Activated CD8-positive, alpha-beta T cell treated with anti-CD3 and anti-CD28 coated beads, Interleukin-2, amount 10 ng/mL, durations not matched to agents 7 days and 5 days (primary cell): ENCODE measurements at regions not wholly inside any gene's neighbourhood (a gene's known extent, or its start where the extent isn't known, plus 50 kb on each side); places are given as distances from the start of the nearest gene placed in this dataset.
"Not testable (repeated sequence)": the region's sequence is repeated elsewhere in the genome, so short reads cannot be mapped to it uniquely, and the experiment has no call there.

Experiments
- ATAC-seq: fragments of 150-1000 bp; cut with Tn5 transposase; one replicate; pipeline ENCODE4 v1.10.0; 2021; ENCODE audit warnings: moderate library complexity
- CTCF ChIA-PET: fragments of 350-600 bp; sonication (Branson Sonifier 250); formaldehyde crosslinking; loops from one replicate; lab custom pipeline; 2021; ENCODE audit warnings: antibody characterized with exemption; lab: Charles Lee
- POLR2A ChIA-PET: fragments of 350-600 bp; sonication (Branson Sonifier 250); formaldehyde crosslinking; loops from one replicate; lab custom pipeline; 2021; ENCODE audit warnings: antibody characterized with exemption; lab: Charles Lee
- DNase-seq: peaks from one replicate; pipeline ENCODE4 v3.0.0-alpha.2; 2020
- H3K27ac Mint-ChIP-seq: one replicate; pipeline ENCODE4 v1.8.0; 2021; ENCODE audit warnings: mild to moderate bottlenecking, mixed read lengths
- H3K27me3 Mint-ChIP-seq: one replicate; pipeline ENCODE4 v1.8.0; 2021; ENCODE audit warnings: low read depth, mixed read lengths
- H3K36me3 Mint-ChIP-seq: one replicate; pipeline ENCODE4 v1.8.0; 2021; ENCODE audit warnings: low read depth, mixed read lengths
- H3K4me1 Mint-ChIP-seq: one replicate; pipeline ENCODE4 v1.8.0; 2021; ENCODE audit warnings: low read depth, mixed read lengths
- H3K4me3 Mint-ChIP-seq: one replicate; pipeline ENCODE4 v1.8.0; 2021; ENCODE audit warnings: mild to moderate bottlenecking, mixed read lengths
- H3K9me3 Mint-ChIP-seq: one replicate; pipeline ENCODE4 v1.8.0; 2022; ENCODE audit warnings: mixed read lengths; ENCODE audit not compliant: insufficient read depth

DNA sequence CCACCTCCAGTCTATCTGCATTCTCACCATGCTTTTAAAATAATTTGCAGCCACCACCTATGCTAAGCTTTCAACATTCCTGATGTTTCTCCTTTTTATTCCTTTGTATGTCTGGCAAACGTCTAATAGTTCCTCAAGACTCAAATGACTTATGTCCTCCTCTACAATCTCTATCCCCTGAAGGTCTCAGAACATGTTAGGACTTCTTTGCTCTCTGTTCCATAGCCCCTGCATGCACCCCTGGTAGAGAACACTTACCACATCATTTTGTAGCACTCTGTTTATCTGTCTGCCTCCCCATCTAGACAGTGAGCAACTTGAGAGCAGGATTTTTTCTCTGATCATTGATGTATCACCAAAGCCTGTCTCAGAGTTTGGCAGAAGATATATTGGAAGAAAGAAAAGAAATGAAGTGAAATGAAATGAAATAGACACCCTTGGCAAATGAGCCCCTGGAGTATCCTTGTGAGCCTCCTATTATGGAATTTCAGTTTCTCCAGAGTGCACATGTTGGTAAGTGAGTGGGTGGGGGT, 1231.2 kb upstream of the FLRT2 start:
- Mint-ChIP-seq H3K27ac (no peak overlapping the region), H3K4me3 (no peak overlapping the region), H3K9me3 (peaks cover 6% of the 10 kb centered on the region), H3K4me1 (no peaks in the 10 kb centered on the region), H3K27me3 (no peaks in the 10 kb centered on the region), H3K36me3 (no peaks in the 10 kb centered on the region)
- DNase-seq, result no peak
- ATAC-seq, result no peak
- POLR2A ChIA-PET, result no interaction called here
- CTCF ChIA-PET, result no interaction called here

DNA sequence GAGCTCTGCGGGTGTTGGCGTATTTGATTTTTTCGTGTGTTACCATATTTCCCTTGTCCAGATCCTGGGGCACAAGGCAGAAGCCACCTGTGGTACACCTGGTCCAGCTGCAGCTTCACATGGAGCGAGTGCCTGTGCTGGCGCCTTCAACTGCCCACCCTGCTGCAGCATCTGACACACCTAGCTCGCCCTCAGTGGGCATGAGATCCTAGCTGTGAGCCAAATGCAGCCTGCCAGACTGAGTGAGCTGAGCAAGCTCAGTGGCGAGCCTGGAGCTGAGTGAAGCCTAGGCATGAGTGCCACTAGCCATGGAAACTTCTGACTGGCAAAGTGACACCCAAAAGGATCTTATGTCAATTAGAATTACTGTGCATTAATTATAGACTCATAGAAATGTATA, 1226.8 kb upstream of the FLRT2 start:
- H3K27me3 Mint-ChIP-seq, result no peaks in the 10 kb centered on the region
- POLR2A ChIA-PET, result no interaction called here
- CTCF ChIA-PET, result no interaction called here

DNA sequence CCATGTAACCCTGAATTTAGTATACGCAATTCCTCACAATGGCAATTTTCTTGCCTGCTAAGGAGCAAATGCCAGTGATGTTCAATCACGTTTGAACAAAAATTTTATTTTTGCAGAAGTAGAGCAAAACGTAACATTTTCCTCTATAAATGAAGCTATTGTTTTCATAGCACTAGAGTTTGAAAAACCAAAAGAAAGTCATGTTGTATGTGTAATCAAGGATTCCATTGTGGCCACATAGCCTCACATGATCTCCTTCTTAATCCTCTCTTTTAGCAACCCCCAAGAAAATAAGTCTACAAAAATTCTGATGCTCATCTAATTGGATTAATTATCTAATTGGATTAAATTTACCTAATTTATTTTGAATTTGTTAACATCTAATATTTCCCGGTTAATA, 1217.4 kb upstream of the FLRT2 start:
- no peak for DNase-seq
- Mint-ChIP-seq H3K27me3 (no peaks in the 10 kb centered on the region), H3K36me3 (no peaks in the 10 kb centered on the region), H3K4me3 (no peak overlapping the region), H3K4me1 (no peaks in the 10 kb centered on the region), H3K9me3 (peaks cover 20% of the 10 kb centered on the region), H3K27ac (no peak overlapping the region)
- no peak for ATAC-seq
- ChIA-PET POLR2A (no interaction called here), CTCF (no interaction called here)

More for the DNA sequence above, 1226.8 kb upstream of the FLRT2 start:
- Mint-ChIP-seq H3K9me3 (peaks cover 26% of the 10 kb centered on the region), H3K4me3 (no peak overlapping the region), H3K27ac (no peak overlapping the region), H3K4me1 (no peaks in the 10 kb centered on the region), H3K36me3 (no peaks in the 10 kb centered on the region)
- ATAC-seq (no peak), DNase-seq (no peak)

DNA sequence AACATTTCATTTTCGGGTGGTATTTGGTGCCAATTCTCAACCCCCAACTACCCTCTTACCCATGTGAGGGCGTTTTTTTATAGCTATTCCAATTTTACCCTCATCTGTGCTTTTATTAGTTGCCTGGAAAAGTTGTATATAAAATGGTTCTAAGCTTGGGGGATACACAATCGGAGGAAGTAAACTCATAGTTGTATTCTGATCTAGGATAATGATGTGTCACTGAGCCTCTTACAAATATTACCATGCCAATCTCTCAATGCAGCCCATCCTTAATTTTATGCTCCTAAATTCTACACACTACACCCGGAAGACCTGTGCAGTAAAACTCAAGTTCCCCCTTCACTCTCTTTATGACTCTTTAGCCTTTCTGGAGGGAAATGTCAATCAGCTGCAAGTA, 1206.5 kb upstream of the FLRT2 start:
- Mint-ChIP-seq H3K4me3 (no peak overlapping the region), H3K4me1 (no peaks in the 10 kb centered on the region), H3K36me3 (no peaks in the 10 kb centered on the region), H3K27ac (no peak overlapping the region), H3K27me3 (no peaks in the 10 kb centered on the region), H3K9me3 (peaks cover 17% of the 10 kb centered on the region)
- DNase-seq, result no peak
- ChIA-PET POLR2A (no interaction called here), CTCF (no interaction called here)
- no peak for ATAC-seq

DNA sequence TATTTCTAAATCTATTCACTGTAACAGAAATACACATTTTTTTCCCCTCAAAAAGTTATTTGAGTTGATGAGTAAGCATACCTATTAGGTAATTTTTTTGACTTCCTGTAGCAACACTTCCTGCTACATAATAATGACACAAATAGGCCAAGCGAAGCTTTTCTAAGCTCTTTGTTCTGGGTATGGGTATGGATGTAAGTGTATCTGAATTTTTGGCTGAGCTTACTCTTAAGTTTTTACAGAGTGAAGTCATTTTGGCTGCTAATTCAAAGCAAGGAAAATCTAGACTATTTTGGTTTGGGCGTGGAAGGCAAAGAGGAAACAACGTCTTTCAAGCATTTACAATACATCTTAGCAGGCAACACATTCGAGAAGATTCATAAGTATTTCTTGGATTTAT, 1206.0 kb upstream of the FLRT2 start:
- Mint-ChIP-seq H3K9me3 (peaks cover 17% of the 10 kb centered on the region), H3K4me3 (no peak overlapping the region), H3K4me1 (no peaks in the 10 kb centered on the region), H3K27ac (no peak overlapping the region), H3K36me3 (no peaks in the 10 kb centered on the region), H3K27me3 (no peaks in the 10 kb centered on the region)
- POLR2A ChIA-PET, result no interaction called here
- CTCF ChIA-PET, result no interaction called here
- no peak for DNase-seq
- ATAC-seq, result no peak

DNA sequence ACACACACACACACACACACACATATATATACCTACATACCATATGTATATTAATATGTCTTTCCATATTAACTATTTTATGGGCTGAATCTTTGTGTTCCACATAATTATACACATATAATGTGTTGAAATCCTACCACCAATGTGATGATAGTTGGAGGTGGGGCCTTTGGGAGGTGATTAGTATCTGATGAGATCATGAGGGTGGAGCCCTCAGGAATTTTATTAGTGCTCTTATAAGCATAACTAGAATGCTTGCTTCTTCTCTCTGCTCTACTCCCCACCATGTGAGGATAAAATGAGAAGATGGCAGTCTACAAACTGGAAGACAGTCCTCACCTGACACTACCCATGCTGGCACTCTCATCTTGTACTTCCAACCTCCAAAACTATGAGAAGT, 1193.5 kb upstream of the FLRT2 start:
- Mint-ChIP-seq H3K4me3 (no peak overlapping the region), H3K4me1 (no peaks in the 10 kb centered on the region), H3K36me3 (no peaks in the 10 kb centered on the region), H3K27me3 (no peaks in the 10 kb centered on the region), H3K27ac (no peak overlapping the region), H3K9me3 (peaks cover 16% of the 10 kb centered on the region)
- ChIA-PET POLR2A (no interaction called here), CTCF (no interaction called here)
- ATAC-seq (no peak), DNase-seq (no peak)

DNA sequence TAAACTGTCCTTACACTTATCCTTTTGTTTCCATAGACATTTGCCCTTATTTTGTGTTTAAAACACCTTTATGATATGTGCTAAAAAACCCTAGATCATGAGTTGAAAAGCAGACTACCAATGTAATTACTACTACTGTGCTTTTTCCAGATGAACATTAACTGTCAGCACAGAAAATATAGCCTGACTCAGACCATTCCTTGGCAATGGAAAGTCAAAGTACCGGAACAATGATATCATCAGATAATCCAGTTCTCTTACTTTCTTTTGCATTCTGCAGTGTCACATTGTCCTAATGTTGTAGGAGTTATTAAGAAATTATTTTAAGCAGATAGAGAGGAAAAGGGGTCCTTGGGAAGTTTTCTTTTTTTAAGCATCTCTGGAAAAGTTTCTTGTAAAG, 1189.0 kb upstream of the FLRT2 start:
- H3K36me3 Mint-ChIP-seq, result no peaks in the 10 kb centered on the region
- no peaks in the 10 kb centered on the region for H3K27me3 Mint-ChIP-seq
- H3K4me3 Mint-ChIP-seq, result no peak overlapping the region
- POLR2A ChIA-PET, result no interaction called here
- no peaks in the 10 kb centered on the region for H3K4me1 Mint-ChIP-seq
- DNase-seq (no peak), ATAC-seq (no peak)
- CTCF ChIA-PET, result no interaction called here
- no peak overlapping the region for H3K27ac Mint-ChIP-seq
- peaks cover 12% of the 10 kb centered on the region for H3K9me3 Mint-ChIP-seq

DNA sequence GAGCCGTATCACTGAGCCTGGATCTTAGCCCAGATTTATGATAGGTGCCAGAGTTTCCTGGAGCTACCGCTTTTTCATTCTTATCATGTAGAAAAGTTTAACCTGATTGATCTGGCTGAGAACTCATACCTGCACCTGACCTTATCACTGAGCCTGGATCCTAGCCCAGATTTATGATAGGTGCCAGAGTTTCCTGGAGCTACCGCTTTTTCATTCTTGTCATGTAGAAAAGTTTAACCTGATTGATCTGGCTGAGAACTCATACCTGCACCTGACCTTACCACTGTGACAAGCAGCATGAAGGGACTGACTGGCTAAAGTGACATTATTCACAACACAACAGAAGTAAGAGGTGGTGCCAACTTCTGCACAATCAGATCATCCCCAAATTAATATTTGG, 1188.1 kb upstream of the FLRT2 start:
- H3K36me3 Mint-ChIP-seq, H3K4me1 Mint-ChIP-seq, CTCF ChIA-PET, ATAC-seq, H3K27me3 Mint-ChIP-seq, POLR2A ChIA-PET, H3K27ac Mint-ChIP-seq, DNase-seq, H3K4me3 Mint-ChIP-seq: not testable (repeated sequence)
- peaks cover 12% of the 10 kb centered on the region for H3K9me3 Mint-ChIP-seq

DNA sequence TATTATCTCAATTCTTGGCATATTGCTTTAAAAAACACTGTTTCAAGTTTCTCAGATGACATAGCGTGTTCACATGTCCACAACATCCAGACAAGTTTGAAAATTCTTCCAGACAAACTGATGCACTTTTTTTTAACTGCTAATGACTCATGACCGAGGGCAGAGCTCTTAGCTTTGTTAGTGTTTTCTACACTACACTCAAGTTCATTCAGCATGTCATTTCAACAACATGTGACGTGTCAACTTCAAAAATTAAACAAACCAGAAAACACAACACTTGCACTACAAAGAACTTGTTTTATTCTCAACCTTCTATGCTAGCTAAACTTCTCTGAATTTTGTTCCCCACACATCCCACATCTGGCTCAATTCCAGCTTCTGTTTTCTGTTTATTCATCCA, 1186.3 kb upstream of the FLRT2 start:
- no peak for ATAC-seq
- Mint-ChIP-seq H3K9me3 (peaks cover 12% of the 10 kb centered on the region), H3K27me3 (no peaks in the 10 kb centered on the region), H3K27ac (no peak overlapping the region), H3K4me3 (no peak overlapping the region), H3K4me1 (no peaks in the 10 kb centered on the region), H3K36me3 (no peaks in the 10 kb centered on the region)
- ChIA-PET CTCF (no interaction called here), POLR2A (no interaction called here)
- no peak for DNase-seq

DNA sequence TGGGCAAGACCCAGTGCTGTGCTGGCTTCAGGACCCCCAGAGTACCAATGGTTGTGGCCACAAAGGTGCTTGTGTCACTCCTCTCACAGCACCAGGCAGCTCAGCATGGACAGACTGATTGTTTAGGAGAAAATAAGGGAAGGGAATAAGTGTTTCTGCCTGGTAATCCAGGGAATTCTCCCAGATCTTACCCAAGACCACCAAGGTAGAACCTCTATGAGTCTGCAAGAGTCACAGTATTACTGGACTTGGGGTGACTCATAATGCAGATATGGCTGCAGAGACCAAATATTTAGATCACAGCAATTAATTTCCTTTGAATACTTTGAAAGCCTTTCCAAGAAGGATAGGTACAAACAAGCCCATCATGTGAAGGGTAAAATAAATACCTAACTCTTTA, 1178.3 kb upstream of the FLRT2 start:
- Mint-ChIP-seq H3K4me1 (no peaks in the 10 kb centered on the region), H3K9me3 (peaks cover 39% of the 10 kb centered on the region), H3K27me3 (no peaks in the 10 kb centered on the region), H3K36me3 (no peaks in the 10 kb centered on the region), H3K27ac (no peak overlapping the region), H3K4me3 (no peak overlapping the region)
- ATAC-seq (no peak), DNase-seq (no peak)
- ChIA-PET POLR2A (no interaction called here), CTCF (no interaction called here)

DNA sequence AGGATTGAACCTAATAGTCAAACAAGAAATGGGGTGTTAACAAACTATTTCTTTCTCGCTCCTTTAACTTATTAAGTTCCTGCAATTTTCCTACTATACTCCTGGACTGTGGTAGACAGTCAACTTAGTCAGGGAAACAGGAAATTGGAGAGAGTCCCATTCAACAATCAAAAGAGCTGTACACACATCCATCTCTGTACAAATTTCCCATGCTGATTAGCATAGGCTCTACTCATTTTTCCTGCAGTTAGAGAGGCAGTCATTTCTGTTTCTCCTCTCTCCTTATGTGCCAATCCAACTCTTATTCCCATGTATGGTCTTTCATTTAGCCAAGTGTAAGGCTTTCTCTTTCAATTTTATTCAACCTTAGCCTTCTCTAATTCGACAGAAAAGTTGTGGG, 1168.5 kb upstream of the FLRT2 start:
- no peaks in the 10 kb centered on the region for H3K4me1 Mint-ChIP-seq
- no peak for DNase-seq
- POLR2A ChIA-PET, result no interaction called here
- peaks cover 24% of the 10 kb centered on the region for H3K9me3 Mint-ChIP-seq
- no peak overlapping the region for H3K4me3 Mint-ChIP-seq
- CTCF ChIA-PET, result no interaction called here
- no peak overlapping the region for H3K27ac Mint-ChIP-seq
- no peaks in the 10 kb centered on the region for H3K27me3 Mint-ChIP-seq
- ATAC-seq, result no peak
- H3K36me3 Mint-ChIP-seq, result no peaks in the 10 kb centered on the region

DNA sequence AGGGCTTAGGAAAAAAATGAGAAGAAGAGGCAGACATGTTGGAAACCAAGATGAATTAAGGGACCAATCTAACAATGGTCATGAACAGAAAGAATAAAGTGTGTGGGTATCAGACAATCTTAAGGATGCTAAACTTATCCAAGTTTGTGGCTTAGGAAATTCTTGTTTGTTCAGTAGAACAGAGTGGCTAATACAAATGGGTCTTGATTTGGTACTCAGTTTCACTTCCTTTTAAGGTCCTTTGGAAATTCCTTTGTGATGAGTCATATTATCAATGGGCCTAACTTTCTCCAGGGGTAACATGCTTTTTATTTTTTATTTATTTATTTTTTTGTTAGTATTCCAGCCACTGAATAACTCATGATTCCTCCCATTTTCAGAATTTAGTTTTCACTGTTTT, 1154.7 kb upstream of the FLRT2 start:
- no peak overlapping the region for H3K27ac Mint-ChIP-seq
- peaks cover 5% of the 10 kb centered on the region for H3K9me3 Mint-ChIP-seq
- ChIA-PET CTCF (no interaction called here), POLR2A (no interaction called here)
- no peak overlapping the region for H3K4me3 Mint-ChIP-seq
- H3K27me3 Mint-ChIP-seq, result no peaks in the 10 kb centered on the region
- ATAC-seq (no peak), DNase-seq (no peak)
- no peaks in the 10 kb centered on the region for H3K36me3 Mint-ChIP-seq
- no peaks in the 10 kb centered on the region for H3K4me1 Mint-ChIP-seq

DNA sequence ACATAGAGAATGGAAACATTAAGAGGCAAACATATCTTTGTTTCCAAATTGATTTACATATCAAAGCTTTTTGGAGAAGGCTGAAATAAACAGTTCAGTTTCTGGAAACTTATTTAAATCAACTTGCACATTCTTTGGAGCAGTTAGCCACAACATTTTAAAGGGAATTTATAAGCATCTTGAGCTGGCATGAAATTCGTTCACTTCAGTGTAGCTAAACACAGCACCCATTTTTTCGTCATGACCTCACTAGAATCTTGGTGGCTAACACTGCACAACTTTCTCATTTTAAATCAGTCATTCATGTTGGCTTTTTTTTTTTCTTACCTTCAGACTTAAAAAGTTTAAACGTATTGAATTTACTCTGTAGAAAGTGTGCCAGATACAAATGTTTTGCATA, 1139.9 kb upstream of the FLRT2 start:
- peaks cover 10% of the 10 kb centered on the region for H3K9me3 Mint-ChIP-seq
- H3K36me3 Mint-ChIP-seq, result no peaks in the 10 kb centered on the region
- no peaks in the 10 kb centered on the region for H3K27me3 Mint-ChIP-seq
- ChIA-PET POLR2A (no interaction called here), CTCF (no interaction called here)
- ATAC-seq (no peak), DNase-seq (no peak)
- H3K4me1 Mint-ChIP-seq, result no peaks in the 10 kb centered on the region
- no peak overlapping the region for H3K4me3 Mint-ChIP-seq
- H3K27ac Mint-ChIP-seq, result no peak overlapping the region
